Stimulated activated CD4-positive, alpha-beta T cell treated with anti-CD3 and anti-CD28 coated beads, TNF-alpha, amount 100 ng/mL, for 24 hours (primary cell): ENCODE measurements at regions not wholly inside any gene's neighbourhood (a gene's known extent, or its start where the extent isn't known, plus 50 kb on each side); places are given as distances from the start of the nearest gene placed in this dataset.
"Not testable (repeated sequence)": the region's sequence is repeated elsewhere in the genome, so short reads cannot be mapped to it uniquely, and the experiment has no call there.

Source experiments
- DNase-seq, 3 experiments: peaks; one replicate each; pipeline ENCODE4 v3.0.0-alpha.2; 2020; ENCODE audit warnings: low read depth in 3 of 3

- DNase-seq: no peak
These were observed 163.5 kb downstream of the C9orf50 start for GRCh38 chr9:129457325-129457779.

GRCh38 chr9:129456549-129457324 lies 164.2 kb downstream of the C9orf50 start:
- DNase-seq: no peak

GRCh38 chr9:129455151-129455995 lies 165.5 kb downstream of the C9orf50 start:
- no peak for DNase-seq

GRCh38 chr9:129454467-129455067 lies 166.3 kb downstream of the C9orf50 start:
- no peak for DNase-seq

- DNase-seq: no peak
These were observed 167.2 kb downstream of the C9orf50 start for GRCh38 chr9:129453734-129454133.

- DNase-seq: no peak
These were observed 169.2 kb downstream of the C9orf50 start for GRCh38 chr9:129451669-129452068.

GRCh38 chr9:129451089-129451656 lies 169.7 kb downstream of the C9orf50 start:
- DNase-seq: no peak

- DNase-seq: no peak
These were observed 171.8 kb downstream of the C9orf50 start for GRCh38 chr9:129449066-129449465.

GRCh38 chr9:129446828-129447550 lies 173.9 kb downstream of the C9orf50 start:
- no peak for DNase-seq

- DNase-seq: no peak
These were observed 175.1 kb downstream of the C9orf50 start for GRCh38 chr9:129445794-129446306.

GRCh38 chr9:129443515-129444164 lies 177.3 kb downstream of the C9orf50 start:
- DNase-seq: not testable (repeated sequence)

GRCh38 chr9:129442803-129443511 lies 177.9 kb downstream of the C9orf50 start:
- DNase-seq: no peak

GRCh38 chr9:129441852-129442251 lies 179.0 kb downstream of the C9orf50 start:
- DNase-seq: no peak

- no peak for DNase-seq
These were observed 180.3 kb downstream of the C9orf50 start for GRCh38 chr9:129440435-129441186.

GRCh38 chr9:129439242-129439641 lies 181.7 kb downstream of the C9orf50 start:
- no peak for DNase-seq

GRCh38 chr9:129437626-129438323 lies 183.1 kb downstream of the C9orf50 start:
- no peak for DNase-seq

- DNase-seq: peak in 1 of 3 experiments; percentile 16
These were observed 183.9 kb downstream of the C9orf50 start for GRCh38 chr9:129436751-129437625.
